ENCODE measurements at regions not wholly inside any gene's neighbourhood (a gene's known extent, or its start where the extent isn't known, plus 50 kb on each side); places are given as distances from the start of the nearest gene placed in this dataset.
"Not testable (repeated sequence)": the region's sequence is repeated elsewhere in the genome, so short reads cannot be mapped to it uniquely, and the experiment has no call there.

- DNase-seq (ENCODE audit: low read depth, low spot score): no peak
These were observed 632.1 kb upstream of the AADAT start for GRCh38 chr4:170721812-170722373.

GRCh38 chr4:170716868-170717267, 627.1 kb upstream of the AADAT start:
- DNase-seq (ENCODE audit: low read depth, low spot score): no peak

- no peak for DNase-seq (ENCODE audit: low read depth, low spot score)
These were observed 616.2 kb upstream of the AADAT start for GRCh38 chr4:170705907-170706306.

DNA sequence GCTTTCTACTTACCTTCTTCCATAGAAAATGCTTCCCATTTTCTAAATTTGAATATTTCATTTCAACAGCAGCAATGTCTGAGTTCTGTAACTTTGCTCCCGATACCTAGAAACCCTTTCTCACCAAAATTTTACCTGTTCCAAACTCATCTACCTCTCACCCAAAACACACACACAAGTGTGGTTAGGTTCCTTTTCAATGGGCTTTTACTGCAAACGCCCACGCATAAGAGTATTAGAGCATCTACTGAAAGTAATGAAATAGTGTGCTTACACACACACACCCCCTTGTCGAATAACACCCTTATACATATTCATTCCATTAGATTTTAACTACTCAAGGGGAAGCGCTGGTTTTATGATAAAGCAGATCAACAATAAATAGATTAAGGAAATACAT, 610.3 kb upstream of the AADAT start:
- DNase-seq (ENCODE audit: low read depth, low spot score): no peak

- no peak for DNase-seq (ENCODE audit: low read depth, low spot score)
These were observed 608.6 kb upstream of the AADAT start for GRCh38 chr4:170698334-170698733.

GRCh38 chr4:170697845-170698244, 608.1 kb upstream of the AADAT start:
- no peak for DNase-seq (ENCODE audit: low read depth, low spot score)

DNA sequence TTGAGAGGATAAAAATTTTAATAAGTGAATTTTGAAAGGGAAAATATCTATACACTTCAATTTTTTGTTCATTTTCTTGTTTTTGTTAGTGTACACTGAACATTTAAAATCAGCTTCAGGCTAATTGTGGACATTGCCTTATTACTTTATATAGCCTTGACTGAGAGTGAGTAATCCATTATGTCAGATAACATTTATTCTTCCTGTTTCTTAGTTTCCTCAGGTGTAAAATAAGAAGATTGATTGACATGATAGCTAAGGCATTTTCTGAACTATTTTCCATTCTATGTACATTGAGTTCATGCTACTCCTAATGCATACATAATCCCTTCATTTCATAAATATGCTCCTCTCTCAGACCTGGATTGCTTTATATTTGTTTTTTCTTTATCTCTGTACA, 607.3 kb upstream of the AADAT start:
- no peak for DNase-seq (ENCODE audit: low read depth, low spot score)

DNA sequence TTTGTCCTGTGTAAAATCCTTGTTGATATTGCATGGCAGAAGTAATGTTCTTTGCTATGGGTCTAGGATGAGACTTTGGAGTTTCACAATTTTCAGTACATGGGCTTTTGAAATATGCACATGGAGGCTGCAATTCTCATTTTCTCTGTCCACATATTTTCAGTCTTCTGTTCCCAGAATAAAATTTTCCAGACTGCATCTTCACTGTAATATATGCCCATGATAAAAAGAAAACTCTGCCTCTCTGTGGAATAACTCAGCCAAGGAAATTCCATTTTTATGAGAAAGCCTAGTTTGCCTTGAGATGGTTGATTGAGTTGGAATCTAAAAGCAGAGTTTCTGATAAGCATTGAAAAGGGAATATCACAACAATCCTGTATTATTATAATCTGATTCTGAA, 601.4 kb upstream of the AADAT start:
- peak; percentile 7 for DNase-seq (ENCODE audit: low read depth, low spot score)

GRCh38 chr4:170687751-170688150, 598.0 kb upstream of the AADAT start:
- DNase-seq (ENCODE audit: low read depth, low spot score): no peak

DNA sequence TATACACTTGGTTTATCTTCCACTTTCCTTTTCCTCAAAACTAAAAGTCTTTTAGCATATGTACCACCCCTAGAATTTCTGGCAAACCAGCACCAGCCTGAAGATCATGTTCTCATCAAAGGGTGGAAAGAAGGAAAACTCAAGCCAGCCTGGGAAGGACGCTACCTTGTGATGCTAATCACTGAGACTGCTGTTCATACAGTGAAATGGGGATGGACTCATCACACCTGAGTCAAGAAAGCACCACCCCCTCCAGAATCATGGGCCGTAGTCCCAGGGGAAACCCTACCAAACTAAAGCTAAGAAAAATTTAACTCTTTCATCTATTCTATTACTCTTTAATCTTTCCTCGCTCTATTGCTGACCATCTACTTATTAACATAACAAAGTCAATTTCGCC, 595.9 kb upstream of the AADAT start:
- DNase-seq (ENCODE audit: low read depth, low spot score): not testable (repeated sequence)

DNA sequence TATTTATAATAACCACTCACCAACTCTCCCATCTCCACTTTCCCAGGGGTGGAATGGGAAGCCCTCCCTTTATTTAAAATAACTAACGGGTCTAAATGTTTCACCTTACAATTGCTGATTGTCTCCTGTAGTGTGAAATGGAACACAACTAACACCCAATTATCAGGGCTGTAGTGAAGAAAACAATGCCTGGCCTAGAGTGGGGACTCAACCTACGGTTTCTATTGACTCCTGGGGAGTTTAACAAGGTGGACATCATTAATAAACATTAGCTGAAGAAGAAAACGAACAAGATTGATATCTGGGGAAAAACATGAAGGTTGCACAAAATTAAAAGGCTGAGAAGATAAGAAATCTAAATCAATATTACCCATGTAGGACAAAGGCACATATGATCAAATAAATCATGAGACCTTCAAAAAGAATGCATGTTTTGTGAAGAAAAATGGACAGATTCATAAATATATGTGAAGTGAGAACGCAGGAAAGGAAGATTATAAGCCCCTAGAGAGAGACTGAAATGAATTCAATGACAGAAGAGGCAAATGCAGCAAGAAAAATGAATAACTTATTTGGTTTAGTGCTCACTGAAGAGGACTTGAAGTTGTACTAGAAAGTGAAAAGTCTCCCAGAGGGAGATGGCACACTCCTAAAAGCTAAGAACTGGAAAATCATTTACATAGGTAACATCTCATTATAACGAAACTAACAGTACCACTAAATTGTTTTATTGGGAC, 593.0 kb upstream of the AADAT start:
- no peak for DNase-seq (ENCODE audit: low read depth, low spot score)

DNA sequence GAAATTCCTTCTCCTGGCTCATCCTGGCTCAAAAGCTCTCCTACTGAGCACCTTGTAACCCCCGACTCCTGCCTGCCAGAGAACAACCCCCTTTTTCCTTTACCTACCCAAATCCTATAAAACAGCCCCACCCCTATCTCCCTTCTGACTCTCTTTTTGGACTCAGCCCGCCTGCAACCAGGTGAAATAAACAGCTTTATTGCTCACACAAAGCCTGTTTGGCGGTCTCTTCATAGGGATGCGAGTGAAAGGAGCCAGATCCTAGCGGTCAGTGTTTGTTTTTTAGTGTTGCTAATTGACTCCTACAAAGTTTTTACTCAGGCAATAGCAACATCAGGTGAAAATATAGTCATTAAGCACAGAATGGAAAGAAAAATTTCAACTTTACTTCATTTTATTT, 592.3 kb upstream of the AADAT start:
- not testable (repeated sequence) for DNase-seq (ENCODE audit: low read depth, low spot score)

- DNase-seq (ENCODE audit: low read depth, low spot score): peak; percentile 34
These were observed 586.0 kb upstream of the AADAT start for GRCh38 chr4:170675568-170676262.

DNA sequence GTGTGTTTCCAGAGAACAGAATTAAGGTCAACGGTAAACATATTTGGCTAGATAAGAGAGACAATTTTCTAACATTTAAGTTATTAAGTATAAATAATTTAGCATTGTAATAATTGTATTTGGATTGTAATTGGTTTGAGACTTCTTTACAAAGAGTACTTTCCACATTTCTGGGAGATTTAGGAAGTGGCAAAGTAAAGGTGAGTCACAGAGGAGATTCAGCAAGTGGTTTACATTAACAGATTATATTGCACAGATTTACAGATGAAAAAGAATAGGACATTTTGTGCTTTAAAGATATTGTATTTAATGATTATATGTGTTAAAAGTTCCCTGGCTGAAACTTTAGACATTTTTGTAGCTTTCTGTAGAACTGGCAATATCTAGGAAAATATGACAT, 584.4 kb upstream of the AADAT start:
- no peak for DNase-seq (ENCODE audit: low read depth, low spot score)

DNA sequence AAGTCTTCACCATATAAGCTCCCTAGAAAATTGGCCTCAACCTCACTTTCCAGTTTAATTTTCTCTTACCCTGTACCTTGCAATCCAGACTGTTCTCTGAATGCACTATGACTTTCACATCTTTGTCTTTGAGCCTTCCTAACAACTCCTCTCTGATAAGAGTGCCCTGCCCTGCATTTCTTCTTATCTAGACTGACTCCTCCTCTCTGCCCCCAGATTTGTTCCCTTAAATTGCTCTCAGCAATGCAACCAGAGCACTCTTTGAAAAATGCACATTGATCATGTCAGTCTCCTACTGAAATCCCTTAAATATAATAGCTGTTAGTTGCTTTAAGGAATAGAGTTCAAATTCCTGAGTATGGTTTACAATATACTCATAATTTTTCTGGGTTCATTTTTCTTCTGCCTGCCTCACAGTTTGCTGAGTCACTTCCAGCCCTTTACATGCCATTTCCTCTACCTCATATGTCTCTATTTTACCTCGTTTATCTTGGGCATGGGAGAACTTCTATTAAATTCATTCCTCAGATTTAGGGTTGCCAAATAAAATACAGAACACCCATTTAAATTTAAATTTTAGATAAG, 582.7 kb upstream of the AADAT start:
- DNase-seq (ENCODE audit: low read depth, low spot score): peak; percentile 33

DNA sequence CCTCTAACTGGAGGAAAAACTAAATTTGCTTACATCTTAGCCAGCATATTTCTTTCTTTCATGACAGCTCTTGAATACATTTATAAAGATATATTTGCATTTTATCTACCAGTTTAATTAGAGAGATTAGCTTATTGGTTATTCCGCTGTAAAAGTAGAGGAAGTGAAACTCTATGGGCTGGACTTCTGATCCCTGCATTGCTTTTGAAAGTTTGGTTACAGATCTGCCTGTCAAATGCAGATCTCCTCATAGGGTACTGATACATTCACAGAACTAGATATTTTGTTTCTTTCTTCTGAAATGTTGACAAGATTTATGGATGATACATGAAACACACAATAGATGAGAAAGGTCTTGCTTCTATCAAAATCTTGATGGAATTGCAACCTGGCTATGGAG, 581.4 kb upstream of the AADAT start:
- no peak for DNase-seq (ENCODE audit: low read depth, low spot score)

GRCh38 chr4:170667814-170668213, 578.1 kb upstream of the AADAT start:
- DNase-seq (ENCODE audit: low read depth, low spot score): no peak

DNA sequence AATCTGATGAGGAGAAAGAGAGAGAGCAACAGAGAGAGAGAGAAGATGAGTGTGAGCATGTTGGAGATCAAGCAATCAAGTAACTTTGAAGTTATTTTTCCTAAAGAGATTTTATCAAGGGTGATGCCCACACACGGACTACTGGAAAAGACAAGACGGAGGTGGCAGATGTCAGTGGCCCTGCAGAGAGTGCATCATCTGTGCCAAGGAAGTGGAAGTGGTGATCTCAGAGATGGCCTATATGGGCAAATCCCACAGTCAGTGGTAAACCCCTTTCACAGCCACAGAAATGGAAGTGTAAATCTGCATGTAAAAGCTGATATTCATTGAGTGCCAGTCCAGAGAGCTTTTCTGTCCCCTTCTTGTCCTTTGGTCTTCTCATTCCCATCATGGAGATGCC, 577.2 kb upstream of the AADAT start:
- no peak for DNase-seq (ENCODE audit: low read depth, low spot score)

DNA sequence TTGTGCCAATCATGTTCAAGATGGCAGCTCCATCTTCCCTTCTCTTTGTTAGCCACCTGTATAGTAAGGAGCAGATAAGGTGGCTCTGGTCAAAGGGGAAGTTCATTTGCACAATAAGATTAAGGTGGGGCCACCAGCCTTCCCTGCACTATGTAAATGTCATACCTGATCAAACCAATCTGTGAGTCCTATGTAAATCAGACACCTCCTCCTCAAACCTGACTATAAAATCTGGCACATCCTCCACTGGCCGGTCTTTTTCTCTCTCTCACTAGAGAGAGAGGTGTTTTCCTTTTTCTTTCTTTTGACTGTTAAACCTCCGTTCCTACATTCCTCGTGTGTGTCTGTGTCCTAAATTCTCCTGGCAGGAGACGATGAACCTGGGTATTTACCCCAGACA, 572.5 kb upstream of the AADAT start:
- DNase-seq (ENCODE audit: low read depth, low spot score): no peak

DNA sequence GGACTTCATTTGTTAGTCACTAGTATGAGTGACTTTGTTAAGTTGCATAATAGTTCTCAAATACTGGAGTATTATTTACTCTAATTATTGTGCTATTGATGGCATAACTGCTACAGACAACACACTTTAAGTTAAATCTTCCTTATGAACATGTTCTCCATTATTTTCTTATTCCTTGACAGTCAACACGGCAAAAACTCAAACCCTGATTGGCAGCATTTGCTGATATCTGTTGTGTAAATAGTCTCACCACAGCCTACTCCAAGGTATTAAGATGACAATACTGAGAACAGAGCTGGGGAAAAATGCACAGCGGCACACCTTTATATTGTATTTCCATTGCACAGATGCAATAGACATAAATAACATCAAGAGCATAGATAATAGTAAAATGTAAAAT, 568.0 kb upstream of the AADAT start:
- no peak for DNase-seq (ENCODE audit: low read depth, low spot score)

DNA sequence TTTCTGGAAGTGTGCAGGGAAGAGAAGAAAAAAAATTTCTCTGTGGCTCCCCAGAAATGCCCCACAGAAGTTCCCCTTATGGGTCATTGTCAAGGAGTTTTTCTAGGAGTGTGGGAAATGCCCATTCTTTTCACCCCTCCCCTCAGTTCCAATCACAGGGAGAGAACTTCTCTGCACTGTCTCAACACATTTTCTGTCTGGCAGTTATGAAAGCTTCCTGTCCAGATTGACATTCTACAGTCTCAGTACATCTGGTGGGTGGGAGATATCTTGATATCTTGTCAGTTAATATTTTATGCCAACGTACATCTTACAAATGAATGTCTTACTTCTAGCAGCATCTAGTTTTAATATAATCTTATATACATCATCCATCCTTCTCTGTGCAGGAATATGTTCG, 566.8 kb upstream of the AADAT start:
- no peak for DNase-seq (ENCODE audit: low read depth, low spot score)

- peak; percentile 12 for DNase-seq (ENCODE audit: low read depth, low spot score)
These were observed 562.8 kb upstream of the AADAT start for GRCh38 chr4:170652571-170652970.

DNA sequence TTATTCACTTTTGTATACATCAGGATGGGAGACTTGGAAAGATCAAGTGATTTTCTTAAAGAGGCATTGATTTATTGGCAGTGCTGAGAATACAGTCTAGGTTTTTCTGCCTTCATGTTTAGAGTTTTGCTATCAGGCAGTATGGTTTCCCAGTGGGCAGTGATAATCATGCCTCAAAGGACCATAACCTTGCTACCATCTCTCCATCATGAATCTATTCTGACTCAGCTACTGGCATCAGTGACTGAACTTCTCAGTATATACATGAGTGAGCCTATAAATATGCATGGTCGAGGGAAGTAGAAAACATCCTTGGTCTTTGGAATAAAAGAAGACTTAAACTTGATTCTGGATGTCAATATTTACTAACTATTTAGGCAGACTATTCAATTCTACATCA, 562.0 kb upstream of the AADAT start:
- no peak for DNase-seq (ENCODE audit: low read depth, low spot score)

Measured in astrocyte of the hippocampus (primary cell).